Mesenchymal stem cell (in vitro differentiated cells and primary cell): ENCODE measurements at regions not wholly inside any gene's neighbourhood (a gene's known extent, or its start where the extent isn't known, plus 50 kb on each side); places are given as distances from the start of the nearest gene placed in this dataset.

Source experiments
- DNase-seq: peaks from one replicate; pipeline ENCODE4 v3.0.0-alpha.2; 2013
- H2AFZ ChIP-seq: one replicate; pipeline ENCODE4 v1.6.1; 2013; ENCODE audit warnings: low read depth, mild to moderate bottlenecking, control low read depth, inconsistent platforms, low read length, moderate library complexity
- H2AK5ac ChIP-seq: 2 replicates; pipeline ENCODE4 v1.6.1; 2013; ENCODE audit warnings: low read length, moderate library complexity, mild to moderate bottlenecking, inconsistent platforms; ENCODE audit not compliant: severe bottlenecking
- H2BK120ac ChIP-seq: one replicate; pipeline ENCODE4 v1.6.1; 2013; ENCODE audit warnings: low read depth, mild to moderate bottlenecking, inconsistent platforms, low read length, moderate library complexity
- H2BK12ac ChIP-seq, 2 experiments: one replicate each; pipeline ENCODE4 v1.6.1; 2013; ENCODE audit warnings: inconsistent platforms in 2 of 2, low read length in 2 of 2, mild to moderate bottlenecking in 2 of 2, moderate library complexity in 2 of 2, control low read depth in 1 of 2
- H2BK15ac ChIP-seq: one replicate; pipeline ENCODE4 v1.6.1; 2013; ENCODE audit warnings: mild to moderate bottlenecking, low read depth, inconsistent platforms; ENCODE audit not compliant: poor library complexity, severe bottlenecking
- H2BK5ac ChIP-seq: 2 replicates; pipeline ENCODE4 v1.6.1; 2013; ENCODE audit warnings: low read depth, mild to moderate bottlenecking, low read length, control low read depth, inconsistent platforms; ENCODE audit not compliant: poor library complexity, severe bottlenecking
- H3K14ac ChIP-seq, 2 experiments: one replicate each; pipeline ENCODE4 v1.6.1; 2013; ENCODE audit warnings: inconsistent platforms in 2 of 2, low read length in 2 of 2, control low read depth in 1 of 2, mild to moderate bottlenecking in 1 of 2, moderate library complexity in 1 of 2
- H3K18ac ChIP-seq, 2 experiments: one replicate each; pipeline ENCODE4 v1.6.1; 2013; ENCODE audit warnings: inconsistent platforms in 2 of 2, low read length in 2 of 2, control low read depth in 1 of 2, low read depth in 1 of 2, mild to moderate bottlenecking in 1 of 2
- H3K23ac ChIP-seq, 2 experiments: one replicate each; pipeline ENCODE4 v1.6.1; 2013; ENCODE audit warnings: inconsistent platforms in 2 of 2, low read length in 2 of 2, mild to moderate bottlenecking in 2 of 2, moderate library complexity in 2 of 2, control low read depth in 1 of 2
- H3K27ac ChIP-seq: 2 replicates; pipeline ENCODE4 v1.5.1; 2013; ENCODE audit warnings: mild to moderate bottlenecking, moderate library complexity, low read length, control low read depth, inconsistent platforms; ENCODE audit not compliant: poor library complexity, severe bottlenecking
- H3K27me3 ChIP-seq, 2 experiments: 2 replicates each; pipeline versions ENCODE4 v1.6.1 to v1.7.0; 2013; ENCODE audit warnings: low read length in 2 of 2, mild to moderate bottlenecking in 2 of 2, moderate library complexity in 2 of 2, control low read depth in 1 of 2, inconsistent platforms in 1 of 2; ENCODE audit not compliant: control insufficient read depth in 1 of 2, insufficient read depth in 1 of 2
- H3K36me3 ChIP-seq, 2 experiments: 2 replicates each; pipeline versions ENCODE4 v1.6.1 to v1.7.0; 2013; ENCODE audit warnings: low read length in 2 of 2, control low read depth in 1 of 2, inconsistent platforms in 1 of 2, low read depth in 1 of 2, mild to moderate bottlenecking in 1 of 2; ENCODE audit not compliant: insufficient read depth in 2 of 2, control insufficient read depth in 1 of 2
- H3K4ac ChIP-seq, 2 experiments: one replicate each; pipeline ENCODE4 v1.6.1; 2013; ENCODE audit warnings: inconsistent platforms in 2 of 2, low read length in 2 of 2, mild to moderate bottlenecking in 2 of 2, moderate library complexity in 2 of 2, control low read depth in 1 of 2, low read depth in 1 of 2
- H3K4me1 ChIP-seq: 2 replicates; pipeline ENCODE4 v1.6.1; 2013; ENCODE audit warnings: low read depth, low read length, control low read depth; ENCODE audit not compliant: control insufficient read depth, insufficient read depth
- H3K4me2 ChIP-seq: 2 replicates; pipeline ENCODE4 v1.6.1; 2013; ENCODE audit warnings: low read length, mild to moderate bottlenecking, inconsistent platforms; ENCODE audit not compliant: poor library complexity, severe bottlenecking
- H3K4me3 ChIP-seq, 2 experiments: 2 replicates each; pipeline versions ENCODE4 v1.5.1 to v1.7.0; 2013; ENCODE audit warnings: low read length in 2 of 2, mild to moderate bottlenecking in 2 of 2, control low read depth in 1 of 2, low read depth in 1 of 2; ENCODE audit not compliant: insufficient read depth in 1 of 2
- H3K79me1 ChIP-seq: replicated peaks from 2 replicates; pipeline ENCODE4 v1.6.1; 2013; ENCODE audit warnings: mild to moderate bottlenecking, control low read depth, low read length, inconsistent platforms; ENCODE audit not compliant: poor library complexity, severe bottlenecking
- H3K9ac ChIP-seq: 2 replicates; pipeline ENCODE4 v1.7.0; 2013; ENCODE audit warnings: mild to moderate bottlenecking, low read length, moderate library complexity
- H3K9me3 ChIP-seq: 2 replicates; pipeline ENCODE4 v1.7.0; 2013; ENCODE audit warnings: mild to moderate bottlenecking, low read length; ENCODE audit not compliant: control insufficient read depth
- H4K8ac ChIP-seq: one replicate; pipeline ENCODE4 v1.6.1; 2013; ENCODE audit warnings: inconsistent platforms, mild to moderate bottlenecking, low read length, moderate library complexity
- H4K91ac ChIP-seq: one replicate; pipeline ENCODE4 v1.6.1; 2013; ENCODE audit warnings: mild to moderate bottlenecking, low read length, inconsistent platforms
- WGBS: methylation state at CpG from one replicate; pipeline ENCODE4 v1.1.7; 2013; ENCODE audit warnings: mixed read lengths; 5-methylcytosine and 5-hydroxymethylcytosine counted together

- 0% methylated on average over 1 of the region's 3 CpGs for WGBS
- Histone ChIP-seq H2BK15ac (no peak overlapping the region), H3K14ac (no peak overlapping the region), H3K27ac (no peak overlapping the region), H3K79me1 (no peaks in the 10 kb centered on the region), H2AFZ (no peak overlapping the region), H2AK5ac (no peak overlapping the region), H3K4me3 (no peak overlapping the region), H2BK12ac (no peak overlapping the region), H4K91ac (no peak overlapping the region), H3K4me1 (no peaks in the 10 kb centered on the region), H3K9ac (no peak overlapping the region), H3K18ac (no peak overlapping the region), H3K4ac (no peak overlapping the region), H3K9me3 (no peaks in the 10 kb centered on the region), H3K4me2 (no peak overlapping the region), H3K36me3 (no peaks in the 10 kb centered on the region), H2BK5ac (no peak overlapping the region), H2BK120ac (no peak overlapping the region), H3K23ac (no peak overlapping the region), H3K27me3 (no peaks in the 10 kb centered on the region), H4K8ac (no peak overlapping the region)
- DNase-seq = no peak
Measured at GRCh38 chr14:36408388-36408787, 88.0 kb upstream of the MBIP start.

- H3K4me2 ChIP-seq = no peak overlapping the region
- no peak overlapping the region for H3K4me3 ChIP-seq
- no peak overlapping the region for H2BK5ac ChIP-seq
- no peak overlapping the region for H3K23ac ChIP-seq
- H3K4ac ChIP-seq = no peak overlapping the region
- H3K18ac ChIP-seq = no peak overlapping the region
- H2AK5ac ChIP-seq = no peak overlapping the region
- 88% methylated on average over 1 of the region's 1 CpG for WGBS
- no peak overlapping the region for H3K9ac ChIP-seq
- H3K79me1 ChIP-seq = no peaks in the 10 kb centered on the region
- no peaks in the 10 kb centered on the region for H3K9me3 ChIP-seq
- H2BK15ac ChIP-seq = no peak overlapping the region
- no peaks in the 10 kb centered on the region for H3K4me1 ChIP-seq
- no peak overlapping the region for H2BK120ac ChIP-seq
- no peak overlapping the region for H2AFZ ChIP-seq
- no peak overlapping the region for H4K91ac ChIP-seq
- DNase-seq = no peak
- no peak overlapping the region for H4K8ac ChIP-seq
- H3K27me3 ChIP-seq = peaks cover 0 to 4% of the 10 kb centered on the region in 2 experiments
- H2BK12ac ChIP-seq = no peak overlapping the region
- H3K14ac ChIP-seq = no peak overlapping the region
- H3K27ac ChIP-seq = no peak overlapping the region
- H3K36me3 ChIP-seq = no peaks in the 10 kb centered on the region
Measured at GRCh38 chr14:36405589-36406274, 85.3 kb upstream of the MBIP start.

- H3K9me3 ChIP-seq = peaks cover 4% of the 10 kb centered on the region
Measured at GRCh38 chr14:36402867-36403266, 82.4 kb upstream of the MBIP start.

GRCh38 chr14:36398463-36399291 is 78.2 kb upstream of the MBIP start:
- Histone ChIP-seq H3K4me3 (no peak overlapping the region), H2BK12ac (no peak overlapping the region), H4K8ac (no peak overlapping the region), H3K4me2 (no peak overlapping the region), H3K9ac (no peak overlapping the region), H2AFZ (no peak overlapping the region), H3K14ac (no peak overlapping the region), H2BK120ac (no peak overlapping the region), H3K4ac (no peak overlapping the region), H3K9me3 (peaks cover 12% of the 10 kb centered on the region), H3K79me1 (no peaks in the 10 kb centered on the region), H2BK15ac (no peak overlapping the region), H3K27me3 (peaks cover 0 to 4% of the 10 kb centered on the region in 2 experiments), H3K27ac (no peak overlapping the region), H3K18ac (no peak overlapping the region), H2AK5ac (no peak overlapping the region), H3K23ac (no peak overlapping the region), H3K36me3 (no peaks in the 10 kb centered on the region), H3K4me1 (no peaks in the 10 kb centered on the region), H4K91ac (no peak overlapping the region), H2BK5ac (no peak overlapping the region)
- WGBS = 63% methylated on average over 4 of the region's 5 CpGs
- no peak for DNase-seq

More at GRCh38 chr14:36402867-36403266, 82.4 kb upstream of the MBIP start:
- no peaks in the 10 kb centered on the region for H3K4me1 ChIP-seq
- no peak overlapping the region for H4K91ac ChIP-seq
- H4K8ac ChIP-seq = no peak overlapping the region
- DNase-seq = no peak
- no peak overlapping the region for H2BK120ac ChIP-seq
- H3K27ac ChIP-seq = no peak overlapping the region
- no peak overlapping the region for H3K23ac ChIP-seq
- no peak overlapping the region for H2BK15ac ChIP-seq
- H3K4me3 ChIP-seq = no peak overlapping the region
- H2AFZ ChIP-seq = no peak overlapping the region
- no peaks in the 10 kb centered on the region for H3K36me3 ChIP-seq
- peaks cover 0 to 4% of the 10 kb centered on the region in 2 experiments for H3K27me3 ChIP-seq
- no peak overlapping the region for H3K14ac ChIP-seq
- H3K4me2 ChIP-seq = no peak overlapping the region
- no peak overlapping the region for H3K9ac ChIP-seq
- H3K18ac ChIP-seq = no peak overlapping the region
- no peak overlapping the region for H2AK5ac ChIP-seq
- H2BK5ac ChIP-seq = no peak overlapping the region
- H3K79me1 ChIP-seq = no peaks in the 10 kb centered on the region
- no peak overlapping the region for H2BK12ac ChIP-seq
- no peak overlapping the region for H3K4ac ChIP-seq
- WGBS = 20% methylated on average over 1 of the region's 2 CpGs
